ENCODE measurements at regions not wholly inside any gene's neighbourhood (a gene's known extent, or its start where the extent isn't known, plus 50 kb on each side); places are given as distances from the start of the nearest gene placed in this dataset.

DNA sequence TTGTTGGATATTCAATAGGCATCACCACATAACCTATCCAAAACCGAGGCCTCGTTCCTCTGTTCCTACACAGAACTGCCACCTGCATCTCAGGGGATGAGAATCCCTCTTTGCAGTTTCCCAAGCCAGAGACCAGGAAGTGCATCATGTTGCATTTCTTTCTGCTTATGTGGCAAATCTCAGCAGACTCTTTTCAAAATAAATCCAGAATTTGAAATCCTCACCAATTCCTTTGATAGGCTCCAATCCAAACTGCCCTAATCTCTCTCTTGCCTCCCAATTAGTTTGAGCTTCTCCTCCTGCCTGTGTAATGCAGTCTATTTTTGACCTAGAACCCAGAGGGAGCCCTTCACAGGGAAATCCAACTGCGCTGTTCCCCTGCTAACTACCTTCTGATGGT lies 215.5 kb downstream of the RNF144A start:
- TF ChIP-seq, protein P1, sequence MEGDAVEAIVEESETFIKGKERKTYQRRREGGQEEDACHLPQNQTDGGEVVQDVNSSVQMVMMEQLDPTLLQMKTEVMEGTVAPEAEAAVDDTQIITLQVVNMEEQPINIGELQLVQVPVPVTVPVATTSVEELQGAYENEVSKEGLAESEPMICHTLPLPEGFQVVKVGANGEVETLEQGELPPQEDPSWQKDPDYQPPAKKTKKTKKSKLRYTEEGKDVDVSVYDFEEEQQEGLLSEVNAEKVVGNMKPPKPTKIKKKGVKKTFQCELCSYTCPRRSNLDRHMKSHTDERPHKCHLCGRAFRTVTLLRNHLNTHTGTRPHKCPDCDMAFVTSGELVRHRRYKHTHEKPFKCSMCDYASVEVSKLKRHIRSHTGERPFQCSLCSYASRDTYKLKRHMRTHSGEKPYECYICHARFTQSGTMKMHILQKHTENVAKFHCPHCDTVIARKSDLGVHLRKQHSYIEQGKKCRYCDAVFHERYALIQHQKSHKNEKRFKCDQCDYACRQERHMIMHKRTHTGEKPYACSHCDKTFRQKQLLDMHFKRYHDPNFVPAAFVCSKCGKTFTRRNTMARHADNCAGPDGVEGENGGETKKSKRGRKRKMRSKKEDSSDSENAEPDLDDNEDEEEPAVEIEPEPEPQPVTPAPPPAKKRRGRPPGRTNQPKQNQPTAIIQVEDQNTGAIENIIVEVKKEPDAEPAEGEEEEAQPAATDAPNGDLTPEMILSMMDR (conservative IDR thresholded peaks at IDR 0.05; ENCODE audit: low read length), result no peak
- TF ChIP-seq EZH2phosphoT487 (IDR thresholded peaks at IDR 0.05; ENCODE audit: borderline replicate concordance), result no peak

All from Loucy (cell line).